ENCODE measurements at regions not wholly inside any gene's neighbourhood (a gene's known extent, or its start where the extent isn't known, plus 50 kb on each side); places are given as distances from the start of the nearest gene placed in this dataset.

GRCh38 chr4:8769645-8770517 is 101.8 kb downstream of the HMX1 start:
- FAIRE-seq (no peak), DNase-seq (ENCODE audit: low read depth) (no peak)
- H3K4me3 ChIP-seq (ENCODE audit: low read depth, low read length), result no peak overlapping the region
- no peak for TF ChIP-seq CTCF (IDR thresholded peaks at IDR 0.05; ENCODE audit: insufficient read depth, low read length, severe bottlenecking)
- no peaks in the 10 kb centered on the region for H3K27me3 ChIP-seq (ENCODE audit: control insufficient read depth, insufficient read depth, low read length)
- no peaks in the 10 kb centered on the region for H3K36me3 ChIP-seq (ENCODE audit: control insufficient read depth, insufficient read depth, low read length)

GRCh38 chr4:8768357-8768999 is 103.2 kb downstream of the HMX1 start:
- no peak for FAIRE-seq
- no peak for DNase-seq (ENCODE audit: low read depth)
- H3K36me3 ChIP-seq (ENCODE audit: control insufficient read depth, insufficient read depth, low read length), result no peaks in the 10 kb centered on the region
- TF ChIP-seq CTCF (IDR thresholded peaks at IDR 0.05; ENCODE audit: insufficient read depth, low read length, severe bottlenecking), result no peak
- H3K27me3 ChIP-seq (ENCODE audit: control insufficient read depth, insufficient read depth, low read length), result no peaks in the 10 kb centered on the region
- H3K4me3 ChIP-seq (ENCODE audit: low read depth, low read length), result no peak overlapping the region

GRCh38 chr4:8766610-8767009 is 105.0 kb downstream of the HMX1 start:
- DNase-seq (ENCODE audit: low read depth) (no peak), FAIRE-seq (no peak)
- H3K4me3 ChIP-seq (ENCODE audit: low read depth, low read length), result no peak overlapping the region
- no peaks in the 10 kb centered on the region for H3K27me3 ChIP-seq (ENCODE audit: control insufficient read depth, insufficient read depth, low read length)
- TF ChIP-seq CTCF (IDR thresholded peaks at IDR 0.05; ENCODE audit: insufficient read depth, low read length, severe bottlenecking), result no peak
- no peaks in the 10 kb centered on the region for H3K36me3 ChIP-seq (ENCODE audit: control insufficient read depth, insufficient read depth, low read length)

GRCh38 chr4:8765631-8766590 is 105.7 kb downstream of the HMX1 start:
- DNase-seq (ENCODE audit: low read depth), result no peak
- FAIRE-seq, result no peak
- no peak overlapping the region for H3K4me3 ChIP-seq (ENCODE audit: low read depth, low read length)
- TF ChIP-seq CTCF (IDR thresholded peaks at IDR 0.05; ENCODE audit: insufficient read depth, low read length, severe bottlenecking), result no peak
- H3K36me3 ChIP-seq (ENCODE audit: control insufficient read depth, insufficient read depth, low read length), result no peaks in the 10 kb centered on the region
- H3K27me3 ChIP-seq (ENCODE audit: control insufficient read depth, insufficient read depth, low read length), result no peaks in the 10 kb centered on the region

GRCh38 chr4:8765084-8765483 is 106.6 kb downstream of the HMX1 start:
- Histone ChIP-seq H3K4me3 (ENCODE audit: low read depth, low read length) (no peak overlapping the region), H3K27me3 (ENCODE audit: control insufficient read depth, insufficient read depth, low read length) (no peaks in the 10 kb centered on the region), H3K36me3 (ENCODE audit: control insufficient read depth, insufficient read depth, low read length) (no peaks in the 10 kb centered on the region)
- TF ChIP-seq CTCF (IDR thresholded peaks at IDR 0.05; ENCODE audit: insufficient read depth, low read length, severe bottlenecking), result no peak
- DNase-seq (ENCODE audit: low read depth), result no peak
- no peak for FAIRE-seq
